ENCODE measurements at regions not wholly inside any gene's neighbourhood (a gene's known extent, or its start where the extent isn't known, plus 50 kb on each side); places are given as distances from the start of the nearest gene placed in this dataset.

DNA sequence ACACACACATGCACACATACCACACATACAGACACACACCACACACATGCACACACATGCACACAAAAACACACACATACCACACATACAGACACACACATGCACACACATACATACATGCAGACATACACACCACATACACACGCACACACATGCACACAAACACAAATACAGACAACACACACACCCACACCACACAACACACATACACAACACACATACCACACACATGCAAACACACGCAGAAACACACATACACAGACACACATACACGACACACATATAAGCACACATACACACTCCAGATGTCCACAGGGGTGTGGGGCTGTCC is 60.1 kb upstream of the PPP2R2D start:
- TF ChIP-seq KLF6 (CRISPR knock-in tag; IDR thresholded peaks at IDR 0.05), result no peak
- TF ChIP-seq ZSCAN30 (CRISPR knock-in tag; IDR thresholded peaks at IDR 0.05), result no peak
- TF ChIP-seq JUNB (CRISPR knock-in tag; IDR thresholded peaks at IDR 0.05; ENCODE audit: borderline replicate concordance), result no peak
- no peak for TF ChIP-seq EED (CRISPR knock-in tag; IDR thresholded peaks at IDR 0.05)
- TF ChIP-seq SP1 (IDR thresholded peaks at IDR 0.05), result no peak
- TF ChIP-seq SP1 (CRISPR knock-in tag; IDR thresholded peaks at IDR 0.05), result no peak
- no peak for TF ChIP-seq ZNF780A (CRISPR knock-in tag; IDR thresholded peaks at IDR 0.05)
- TF ChIP-seq RXRA (CRISPR knock-in tag; IDR thresholded peaks at IDR 0.05), result no peak
- TF ChIP-seq, protein P1, sequence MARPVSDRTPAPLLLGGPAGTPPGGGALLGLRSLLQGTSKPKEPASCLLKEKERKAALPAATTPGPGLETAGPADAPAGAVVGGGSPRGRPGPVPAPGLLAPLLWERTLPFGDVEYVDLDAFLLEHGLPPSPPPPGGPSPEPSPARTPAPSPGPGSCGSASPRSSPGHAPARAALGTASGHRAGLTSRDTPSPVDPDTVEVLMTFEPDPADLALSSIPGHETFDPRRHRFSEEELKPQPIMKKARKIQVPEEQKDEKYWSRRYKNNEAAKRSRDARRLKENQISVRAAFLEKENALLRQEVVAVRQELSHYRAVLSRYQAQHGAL (CRISPR knock-in tag; IDR thresholded peaks at IDR 0.05; ENCODE audit: not compliant biosample characterization), result no peak
